Right ventricle myocardium superior (tissue), 1 donor: ENCODE measurements at regions not wholly inside any gene's neighbourhood (a gene's known extent, or its start where the extent isn't known, plus 50 kb on each side); places are given as distances from the start of the nearest gene placed in this dataset.

Experiments
- ATAC-seq: fragments of 200-7000 bp; cut with Tn5 transposase; one replicate; pipeline ENCODE4 v1.9.1; 2020; ENCODE audit warnings: mild to moderate bottlenecking; ENCODE audit not compliant: poor library complexity
- DNase-seq: peaks from one replicate; pipeline ENCODE4 v3.0.0-alpha.2; 2020
- intact Hi-C: fragments of 100-400 bp; cut with DNase I; formaldehyde crosslinking; loops from one replicate; pipeline ENCODE4 v1.11.2; 2022
- donor health status: DM: no; HTN: yes; CAD: no; lungs with severe emphysema.

DNA sequence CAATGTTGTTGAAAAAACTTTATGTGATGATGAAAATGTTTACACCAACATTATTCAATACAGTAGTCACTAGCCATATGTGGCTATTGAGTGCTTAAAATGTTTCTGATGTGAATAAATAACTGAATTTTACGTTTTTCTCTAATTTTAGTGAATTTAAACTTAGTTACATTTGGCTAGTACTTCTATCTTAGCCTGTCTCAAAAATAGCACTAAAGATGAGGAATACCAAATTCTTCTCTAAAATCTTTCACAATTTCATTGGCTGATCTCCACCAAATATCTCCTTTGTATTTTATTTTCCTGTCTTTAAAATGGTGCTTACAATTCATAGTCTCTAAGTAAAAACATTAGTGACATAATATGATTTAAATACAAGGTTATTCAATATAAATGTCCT is 83.7 kb upstream of the RND3 start:
- DNase-seq (no peak), ATAC-seq (no peak)
- intact Hi-C loops = no loop called here

DNA sequence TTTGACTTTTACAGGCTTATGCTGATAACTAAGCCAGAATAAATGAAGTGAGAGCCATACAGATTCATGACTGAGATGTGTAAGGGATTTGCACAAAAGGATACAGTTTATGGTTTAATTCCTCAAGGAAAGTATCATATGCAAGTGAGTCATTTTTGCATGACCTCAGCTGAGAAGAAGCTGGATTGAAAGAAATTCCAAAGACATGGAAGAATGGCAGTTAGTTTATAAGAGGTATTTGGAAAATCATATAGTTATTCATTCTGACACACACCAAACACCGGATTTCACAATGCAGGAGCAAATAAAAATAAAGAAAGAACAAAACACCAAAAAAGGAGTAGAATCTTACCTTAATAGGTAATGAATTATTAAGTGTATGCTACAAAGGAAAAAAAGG is 83.2 kb upstream of the RND3 start:
- DNase-seq (no peak), ATAC-seq (no peak)
- intact Hi-C loops = no loop called here

DNA sequence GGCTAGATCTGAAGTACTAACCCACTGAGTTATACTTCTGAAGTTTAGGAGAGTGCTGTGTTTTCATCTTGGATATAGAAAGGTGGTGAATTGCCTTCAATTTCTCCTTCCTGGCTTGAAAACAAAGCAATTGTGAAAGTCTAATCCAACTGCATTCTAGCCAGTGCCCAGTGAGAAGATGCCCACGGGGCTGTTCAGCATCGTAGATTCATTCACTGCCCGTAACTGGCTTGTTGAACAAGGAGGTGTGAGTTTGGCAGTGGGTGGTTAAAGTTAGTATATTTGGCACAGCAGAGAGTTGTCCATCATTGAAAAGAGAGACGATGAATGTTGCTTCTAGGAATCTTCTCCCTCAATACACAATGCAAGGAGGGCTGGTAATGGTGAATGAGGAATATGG is 82.3 kb upstream of the RND3 start:
- intact Hi-C loops = no loop called here
- no peak for ATAC-seq

DNA sequence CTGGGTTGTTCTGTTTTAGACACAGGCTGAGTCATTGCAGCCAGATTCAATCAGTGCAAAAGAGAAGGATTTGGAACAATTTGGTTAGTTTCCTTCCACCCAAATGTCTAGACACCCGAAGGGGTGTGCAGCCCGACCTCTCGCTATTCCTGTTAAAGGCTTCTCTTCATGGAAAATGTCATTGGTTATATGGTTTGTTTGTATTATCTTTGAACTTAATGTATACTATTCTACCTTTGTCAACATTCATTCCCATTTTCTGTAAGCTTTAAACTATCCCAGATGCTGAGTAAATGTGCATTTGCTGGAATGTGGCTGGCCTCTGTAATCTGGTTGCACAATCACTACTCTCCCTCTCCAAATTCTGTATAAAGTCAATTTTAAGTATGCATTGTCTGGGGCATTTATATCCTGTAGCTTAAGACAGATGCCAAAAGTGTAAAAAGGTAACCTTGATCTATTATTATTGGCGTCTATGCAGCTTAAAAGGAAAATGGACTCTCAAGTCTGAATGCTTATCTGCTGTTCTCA is 80.4 kb upstream of the RND3 start:
- DNase-seq (no peak), ATAC-seq (no peak)
- intact Hi-C loops = no loop called here

More for the DNA sequence above, 82.3 kb upstream of the RND3 start:
- DNase-seq = no peak

DNA sequence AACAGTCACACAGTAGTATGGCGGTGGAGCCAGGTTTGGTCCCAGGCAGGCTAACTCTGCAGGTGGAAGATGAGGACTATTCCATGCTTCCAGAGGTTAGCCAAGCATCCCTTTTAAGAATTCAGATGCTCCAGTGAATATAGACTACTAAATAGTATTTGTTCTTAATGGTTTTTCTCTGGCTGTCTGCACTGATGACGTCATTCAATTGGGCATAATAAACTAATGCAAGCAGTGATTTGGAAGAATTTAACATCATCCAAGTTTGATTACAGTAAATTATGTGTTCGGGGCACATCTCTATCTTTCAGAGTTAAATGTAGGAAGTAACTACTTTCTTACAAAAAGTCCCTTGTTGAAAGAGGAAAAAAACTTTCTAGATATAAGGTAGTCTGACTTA is 78.8 kb upstream of the RND3 start:
- DNase-seq (no peak), ATAC-seq (no peak)
- intact Hi-C loops = no loop called here

DNA sequence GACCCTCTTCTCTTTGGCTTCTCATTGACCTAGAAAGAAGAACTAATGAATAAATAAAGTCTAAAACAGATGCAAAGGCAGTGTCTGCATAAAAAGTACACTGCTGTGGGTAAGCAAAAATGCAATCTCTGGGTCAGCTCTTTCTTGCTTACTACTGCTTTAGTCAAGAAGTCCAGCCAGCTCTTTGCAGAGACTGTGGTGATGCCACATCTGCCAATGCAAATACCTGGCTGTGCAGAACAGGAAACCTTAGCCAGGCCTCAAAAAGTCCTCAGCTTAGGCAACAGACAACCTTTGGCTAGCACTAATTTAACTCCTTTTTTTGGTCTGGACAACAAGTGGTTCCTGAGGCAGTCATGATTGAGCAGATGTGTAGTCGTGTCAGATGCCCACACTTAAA is 73.6 kb upstream of the RND3 start:
- intact Hi-C loops = no loop called here
- no peak for ATAC-seq
- no peak for DNase-seq

DNA sequence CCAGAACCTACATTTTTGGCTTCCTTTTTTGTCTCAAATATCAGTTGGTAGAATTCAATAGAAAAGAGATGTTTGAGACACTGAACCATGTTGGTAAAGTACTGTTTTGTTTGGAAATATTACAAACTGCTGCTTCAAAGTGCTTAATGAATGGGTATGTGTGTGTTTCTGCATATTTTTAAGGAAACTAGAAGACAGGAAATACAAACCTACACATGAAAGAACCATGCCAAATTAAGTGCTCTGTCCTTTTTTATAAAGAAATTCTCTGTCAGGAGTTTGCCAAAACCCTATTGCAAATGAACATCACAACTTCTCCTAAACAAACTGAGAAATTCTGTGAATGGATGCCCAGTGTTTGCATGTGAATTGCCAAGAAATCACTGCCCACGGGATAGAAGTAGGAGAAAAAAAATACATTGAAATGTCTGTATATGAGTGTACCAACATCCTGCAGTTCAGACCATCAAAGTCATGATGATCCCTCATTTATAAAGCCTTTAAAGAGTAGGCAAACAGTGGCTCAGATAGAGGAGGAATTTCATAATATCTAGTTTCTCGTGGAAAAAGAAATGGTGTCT is 69.6 kb upstream of the RND3 start:
- ATAC-seq (no peak), DNase-seq (no peak)
- intact Hi-C loops = no loop called here

DNA sequence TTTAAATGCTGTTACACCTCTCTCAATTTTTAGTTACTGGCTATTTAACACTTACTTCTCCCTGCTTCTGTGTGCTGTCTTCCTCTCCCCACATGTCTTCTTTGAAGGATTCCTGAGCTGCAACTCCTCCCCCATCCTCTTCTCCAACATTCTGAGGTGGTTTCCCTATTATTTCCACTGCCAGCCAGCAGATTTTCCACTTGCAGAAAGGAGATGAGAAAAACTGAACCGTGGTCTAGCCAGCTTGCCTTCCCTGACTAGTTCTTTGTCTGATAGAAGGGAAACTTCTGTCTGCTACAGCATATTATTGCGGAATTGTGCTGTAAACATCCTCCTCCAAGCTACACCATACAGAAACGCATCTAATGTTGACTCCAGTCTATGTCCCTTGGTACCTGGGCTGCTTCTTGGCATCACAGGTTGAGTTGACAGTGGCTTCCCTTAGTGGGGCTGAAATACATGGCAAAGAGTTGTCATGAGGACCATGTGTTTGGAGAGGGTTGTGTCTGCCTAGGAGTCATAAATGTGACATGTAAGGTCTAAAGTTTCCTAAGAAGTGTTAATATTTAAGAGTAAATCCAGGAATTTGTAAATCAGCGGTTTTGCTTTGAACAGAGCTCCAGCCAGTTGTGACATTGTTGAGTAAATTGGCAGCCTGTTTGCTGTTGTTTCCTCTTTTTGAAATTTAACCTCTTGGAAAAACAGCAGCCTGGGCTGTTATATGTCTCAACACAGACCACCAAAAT is 68.3 kb upstream of the RND3 start:
- intact Hi-C loops = no loop called here
- no peak for ATAC-seq
- no peak for DNase-seq

DNA sequence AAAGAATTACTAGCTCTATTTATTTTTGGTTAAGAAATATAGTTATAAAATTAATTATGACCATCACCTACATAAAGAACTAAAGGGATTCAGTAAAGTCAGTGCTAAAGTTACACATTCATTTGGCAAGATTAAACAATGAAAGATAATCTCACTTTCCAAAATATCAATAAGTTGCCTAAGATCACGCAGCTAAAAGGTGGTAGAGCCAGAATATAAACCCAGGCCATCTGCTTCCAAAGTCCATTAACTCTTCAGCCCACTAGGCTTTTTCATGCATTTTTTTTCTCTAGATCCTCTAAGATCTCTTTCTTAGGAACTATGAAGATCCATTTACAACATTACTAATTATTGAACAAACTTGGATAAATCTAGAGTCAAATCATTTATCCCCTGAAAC is 66.6 kb upstream of the RND3 start:
- ATAC-seq (no peak), DNase-seq (no peak)
- intact Hi-C loops = no loop called here

DNA sequence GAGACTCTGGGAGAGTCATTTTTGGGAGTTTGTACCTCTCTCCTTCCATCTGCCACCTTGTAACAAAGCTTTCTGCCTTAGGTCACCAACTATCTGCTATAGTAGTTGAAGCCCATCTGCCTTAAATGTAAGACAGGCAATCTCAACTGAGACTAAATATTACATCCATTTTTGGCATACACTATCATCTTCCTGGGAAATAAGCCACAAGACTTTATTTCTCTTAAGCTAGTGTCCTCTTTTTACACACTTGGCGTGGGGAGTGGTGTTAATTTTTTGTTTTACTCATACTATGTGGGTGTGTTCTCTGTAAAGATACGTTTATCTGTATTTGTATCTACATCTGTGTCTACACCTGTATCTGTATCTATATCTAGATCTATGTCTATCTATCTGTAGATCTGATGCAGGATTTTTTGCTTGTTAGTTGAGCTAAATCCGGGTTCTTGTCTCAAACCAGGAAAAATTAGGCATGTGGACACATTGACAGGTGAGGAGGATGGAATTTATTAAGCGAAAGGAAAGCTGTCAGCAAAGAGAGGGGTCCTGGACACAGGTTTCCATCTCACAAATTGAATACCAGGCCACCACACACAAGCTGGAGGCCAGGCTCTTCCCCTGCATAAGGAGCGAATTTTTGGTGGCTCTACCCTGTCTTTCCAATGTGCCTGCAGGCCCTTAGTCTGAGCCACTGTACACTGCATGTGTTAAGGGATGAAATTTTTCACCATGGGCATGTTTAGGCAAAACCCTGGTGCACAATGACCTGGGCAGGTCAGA is 64.8 kb upstream of the RND3 start:
- intact Hi-C loops = no loop called here

DNA sequence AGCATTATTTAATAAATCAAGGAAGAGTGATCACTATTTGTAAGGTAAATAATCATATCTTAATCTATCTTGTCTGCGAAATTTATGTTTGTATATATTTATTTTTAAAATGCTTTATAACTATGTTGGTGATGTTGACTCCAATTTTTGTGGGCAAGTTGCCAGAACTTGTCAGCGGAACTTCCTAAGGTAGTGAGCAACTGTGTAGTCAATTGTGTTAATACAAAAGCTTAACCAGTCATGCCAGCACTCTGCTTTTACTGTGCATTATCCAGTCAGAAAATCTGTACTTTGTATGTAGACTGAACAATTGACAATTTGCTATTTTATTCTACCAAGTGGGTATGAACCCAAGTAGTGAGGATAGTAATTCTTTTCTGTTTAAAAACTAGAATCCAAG is 61.9 kb upstream of the RND3 start:
- DNase-seq (no peak), ATAC-seq (no peak)
- intact Hi-C loops = no loop called here

More for the DNA sequence above, 64.8 kb upstream of the RND3 start:
- no peak for ATAC-seq
- no peak for DNase-seq

DNA sequence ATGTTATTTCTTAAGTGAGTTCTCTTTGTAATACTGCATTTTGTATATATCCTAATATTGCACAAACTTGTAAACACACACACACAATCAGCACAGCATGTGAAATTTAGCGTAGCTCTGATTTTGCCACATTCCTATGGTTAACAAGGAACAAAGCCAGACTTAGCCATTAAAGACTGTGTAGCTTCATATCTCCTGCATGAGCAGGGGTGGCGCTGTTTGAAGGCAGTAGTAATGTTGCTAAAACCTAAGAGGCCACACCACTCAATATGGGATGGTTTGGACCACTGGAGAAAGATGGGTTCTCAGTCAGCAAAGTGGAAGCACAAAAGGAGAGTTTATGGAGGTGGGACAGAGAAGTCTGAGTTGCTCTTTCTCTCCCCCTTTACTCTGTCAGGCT is 61.1 kb upstream of the RND3 start:
- DNase-seq = no peak
- ATAC-seq = no peak
- intact Hi-C loops = no loop called here

DNA sequence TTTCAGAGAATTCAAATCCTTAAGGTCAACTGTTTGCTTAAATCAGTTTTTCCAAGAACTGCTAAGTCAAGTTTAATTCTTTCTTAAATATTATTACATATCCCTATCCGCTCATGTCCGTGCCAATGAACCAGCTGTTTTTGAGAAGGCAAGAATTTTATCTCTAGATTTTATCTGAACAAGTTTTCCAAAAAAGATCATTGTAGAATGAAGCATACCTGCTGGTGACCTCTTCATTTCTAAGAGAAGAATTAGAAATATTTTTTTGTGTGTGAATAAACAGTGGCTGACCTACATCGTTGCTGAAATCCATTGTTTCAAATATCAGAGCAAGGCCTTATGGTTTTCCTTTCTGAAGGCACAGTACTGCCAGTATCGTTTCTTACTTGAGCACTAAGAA is 58.4 kb upstream of the RND3 start:
- DNase-seq = no peak
- intact Hi-C loops = no loop called here
- ATAC-seq = no peak

DNA sequence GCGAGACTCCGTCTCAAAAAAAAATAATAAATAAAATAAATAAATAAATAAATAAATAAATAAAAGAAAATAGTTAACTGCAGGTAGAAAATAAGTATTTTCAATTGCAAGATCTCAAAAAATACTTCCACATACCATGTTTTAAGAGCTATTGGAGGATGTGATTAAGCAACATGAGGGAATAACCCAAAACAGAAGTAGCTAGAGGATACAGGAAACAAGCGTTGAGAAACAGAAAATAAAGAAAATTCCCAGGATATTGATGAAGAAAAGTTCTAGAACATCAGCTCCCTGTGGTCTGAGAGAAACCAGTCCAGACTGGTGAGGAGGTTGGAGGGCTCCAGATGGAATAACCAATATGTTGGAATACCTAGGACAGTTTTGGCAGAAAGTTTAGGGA is 57.3 kb upstream of the RND3 start:
- intact Hi-C loops = no loop called here
- ATAC-seq (no peak), DNase-seq (no peak)

DNA sequence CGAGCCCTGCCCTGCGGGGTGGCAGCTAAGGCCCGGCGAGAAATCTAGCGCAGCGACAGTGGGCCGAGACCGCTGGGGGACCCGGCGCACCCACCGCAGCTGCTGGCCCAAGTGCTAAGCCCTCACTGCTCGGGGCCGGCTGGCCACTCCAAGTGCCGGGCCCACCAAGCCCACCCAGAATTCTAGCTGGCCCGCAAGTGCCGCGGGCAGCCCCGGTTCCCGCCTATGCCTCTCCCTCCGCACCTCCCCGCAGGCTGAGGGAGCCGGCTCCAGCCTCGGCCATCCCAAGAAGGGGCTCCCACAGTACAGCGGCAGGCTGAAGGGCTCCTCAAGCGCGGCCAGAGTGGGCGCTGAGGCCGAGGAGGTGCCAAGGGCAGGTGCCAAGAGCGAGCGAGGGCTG is 55.2 kb upstream of the RND3 start:
- DNase-seq (no peak), ATAC-seq (no peak)
- intact Hi-C loops = no loop called here

DNA sequence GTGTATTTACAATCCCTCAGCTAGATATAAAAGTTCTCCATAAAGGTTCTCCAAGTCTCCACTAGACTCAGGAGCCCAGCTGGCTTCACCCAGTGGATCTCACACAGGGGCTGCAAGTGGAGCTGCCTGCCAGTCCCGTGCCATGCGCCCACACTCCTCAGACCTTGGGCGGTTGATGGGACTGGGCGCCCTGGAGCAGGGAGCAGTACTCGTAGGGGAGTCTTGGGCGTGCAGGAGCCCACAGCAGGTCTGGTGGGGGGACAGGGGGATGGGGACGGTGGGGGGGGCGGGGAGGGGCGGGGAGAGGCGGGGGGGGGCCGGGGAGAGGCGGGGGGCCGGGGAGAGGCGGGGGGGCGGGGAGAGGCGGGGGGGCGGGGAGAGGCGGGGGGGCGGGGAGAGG is 54.7 kb upstream of the RND3 start:
- DNase-seq = no peak
- intact Hi-C loops = no loop called here
- ATAC-seq = no peak

DNA sequence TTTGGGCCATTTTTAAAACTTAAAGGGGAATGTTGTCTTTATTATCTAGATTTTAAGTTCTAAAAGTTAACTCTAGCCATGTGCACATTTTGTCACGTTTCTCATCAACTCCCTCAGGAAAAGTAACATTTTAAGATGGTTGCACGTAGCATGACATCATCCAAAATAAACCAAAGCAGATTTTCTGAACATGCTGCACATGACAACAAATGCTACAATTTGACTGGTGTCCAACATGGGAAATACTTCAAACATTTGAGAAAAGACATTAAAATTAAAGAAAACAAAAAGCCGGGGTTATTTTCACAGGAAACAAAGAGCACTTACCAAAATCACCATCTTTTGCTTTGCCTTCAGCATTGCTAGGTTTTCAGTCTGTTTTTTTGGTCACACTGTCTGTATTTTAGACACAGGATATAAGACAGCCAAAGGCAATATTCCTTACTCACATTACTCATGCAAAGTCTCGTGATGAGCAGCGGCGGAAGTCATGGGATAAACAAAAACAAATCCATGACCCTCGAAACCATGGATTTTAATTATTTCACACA is 51.3 kb upstream of the RND3 start:
- DNase-seq = no peak
- intact Hi-C loops = no loop called here
- no peak for ATAC-seq
